Pulmonary artery endothelial cell (primary cell): ENCODE measurements at regions not wholly inside any gene's neighbourhood (a gene's known extent, or its start where the extent isn't known, plus 50 kb on each side); places are given as distances from the start of the nearest gene placed in this dataset.

ENCODE experiments used
- DNase-seq: peaks from one replicate; pipeline ENCODE4 v3.0.0-alpha.2; 2011; ENCODE audit warnings: low read depth, low spot score

- DNase-seq = no peak
Observed at GRCh38 chr3:132236701-132237651, 80.2 kb upstream of the ACP3 start.

GRCh38 chr3:132237652-132238032 is 79.6 kb upstream of the ACP3 start:
- DNase-seq = no peak

- no peak for DNase-seq
Observed at GRCh38 chr3:132239587-132239986, 77.6 kb upstream of the ACP3 start.

DNA sequence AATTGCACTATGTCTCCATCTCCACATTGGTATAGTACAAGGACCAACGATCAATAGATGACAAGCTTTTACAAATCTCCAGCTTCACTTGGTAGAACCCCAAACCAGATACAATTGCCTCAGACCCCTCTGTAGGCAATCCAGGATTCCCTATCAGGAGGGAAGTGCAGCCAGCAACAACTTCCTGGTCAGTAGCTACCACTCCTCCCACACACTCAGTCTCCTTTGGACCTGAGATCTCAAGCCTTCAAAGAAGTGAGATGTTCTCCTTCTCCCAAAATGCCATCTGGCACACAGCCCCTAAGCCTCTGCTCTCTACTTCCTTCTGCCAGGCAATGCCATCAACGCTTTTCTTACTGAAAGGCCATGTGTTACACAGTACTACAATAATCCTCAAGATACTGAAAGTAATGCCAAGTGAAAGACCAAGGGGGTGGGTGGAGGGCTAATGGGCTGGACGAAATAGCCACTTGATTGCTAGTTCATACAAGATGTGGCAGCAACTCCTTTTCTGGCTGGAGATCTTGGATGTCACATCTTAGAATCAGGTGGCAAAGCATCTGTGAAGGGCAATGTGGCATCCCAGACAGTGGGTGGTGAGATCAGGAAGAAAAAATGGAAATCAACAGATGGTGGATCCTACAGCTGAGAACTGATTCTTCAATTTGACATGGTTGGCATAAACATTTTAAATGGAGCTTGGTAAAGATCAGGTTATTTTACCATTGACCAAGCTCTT is 75.3 kb upstream of the ACP3 start:
- DNase-seq = no peak

GRCh38 chr3:132242790-132243189 is 74.4 kb upstream of the ACP3 start:
- DNase-seq = no peak

- no peak for DNase-seq
Observed at GRCh38 chr3:132245552-132246142, 71.6 kb upstream of the ACP3 start.

DNA sequence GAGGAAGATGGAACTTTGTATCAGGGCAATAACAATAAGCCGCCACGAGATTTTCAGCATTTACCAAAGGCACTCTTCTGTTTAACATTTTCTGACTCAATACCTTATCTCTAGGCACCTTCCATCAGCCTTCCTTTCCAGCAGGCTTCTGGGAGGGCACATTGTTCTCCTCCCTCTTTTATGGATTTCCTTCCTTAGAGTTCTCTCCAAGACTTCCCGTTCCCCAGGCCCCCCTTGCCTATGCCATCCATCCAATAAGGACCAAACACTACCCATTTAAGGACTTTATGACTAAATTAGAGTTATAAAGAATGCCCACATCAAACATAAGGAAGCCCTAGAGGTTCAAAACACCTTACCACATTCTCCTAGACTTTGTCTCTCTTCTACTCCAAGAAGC is 71.0 kb upstream of the ACP3 start:
- DNase-seq = no peak

GRCh38 chr3:132247211-132247610 is 70.0 kb upstream of the ACP3 start:
- no peak for DNase-seq

DNA sequence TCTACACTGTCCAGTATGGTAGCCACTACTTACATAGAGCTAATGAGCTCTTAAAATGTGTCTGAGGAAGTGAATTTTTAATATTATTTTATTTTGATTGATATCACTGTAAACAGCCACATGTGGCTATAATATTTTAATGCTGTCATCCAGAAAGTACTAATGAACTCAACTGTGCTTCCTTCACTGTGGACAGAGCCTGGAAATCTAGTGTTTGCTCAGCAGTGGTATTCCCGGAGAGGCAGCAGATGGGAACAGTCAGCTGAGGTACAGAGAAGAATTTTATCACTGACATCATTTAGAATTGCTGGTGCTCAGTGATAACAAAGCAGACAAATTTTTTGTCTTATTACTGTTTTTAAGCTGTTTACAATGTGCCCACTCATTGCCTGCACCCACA is 68.7 kb upstream of the ACP3 start:
- no peak for DNase-seq

DNA sequence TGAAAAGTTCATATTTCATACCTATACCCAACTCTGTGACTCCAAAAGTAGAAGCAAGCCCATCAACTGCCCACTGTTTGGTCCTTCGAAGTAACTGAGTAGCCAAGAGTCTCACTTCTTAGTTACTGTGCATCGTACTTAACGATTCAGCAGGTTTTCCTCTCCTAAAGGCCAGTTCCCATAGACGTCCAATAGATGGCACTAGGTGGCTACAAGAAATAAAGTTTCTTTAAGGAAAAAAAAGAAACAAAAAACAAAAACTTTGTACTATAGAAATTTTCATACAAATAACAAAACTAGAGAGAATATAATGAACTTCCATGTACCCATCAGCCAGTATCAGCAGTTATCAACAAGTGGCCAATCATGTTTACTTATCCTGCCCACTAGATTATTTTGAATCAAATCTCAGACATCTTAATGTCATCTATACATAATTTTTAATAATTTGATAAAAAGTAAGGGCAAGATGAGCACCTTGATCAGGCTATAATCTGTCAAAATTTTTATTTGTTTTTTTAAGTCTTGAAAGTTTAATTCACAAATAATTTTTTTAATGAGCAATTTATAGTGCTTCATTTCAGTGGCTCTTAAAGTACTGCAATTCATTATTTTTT is 63.8 kb upstream of the ACP3 start:
- peak; percentile 35 for DNase-seq

GRCh38 chr3:132254076-132254755 is 63.0 kb upstream of the ACP3 start:
- no peak for DNase-seq

DNA sequence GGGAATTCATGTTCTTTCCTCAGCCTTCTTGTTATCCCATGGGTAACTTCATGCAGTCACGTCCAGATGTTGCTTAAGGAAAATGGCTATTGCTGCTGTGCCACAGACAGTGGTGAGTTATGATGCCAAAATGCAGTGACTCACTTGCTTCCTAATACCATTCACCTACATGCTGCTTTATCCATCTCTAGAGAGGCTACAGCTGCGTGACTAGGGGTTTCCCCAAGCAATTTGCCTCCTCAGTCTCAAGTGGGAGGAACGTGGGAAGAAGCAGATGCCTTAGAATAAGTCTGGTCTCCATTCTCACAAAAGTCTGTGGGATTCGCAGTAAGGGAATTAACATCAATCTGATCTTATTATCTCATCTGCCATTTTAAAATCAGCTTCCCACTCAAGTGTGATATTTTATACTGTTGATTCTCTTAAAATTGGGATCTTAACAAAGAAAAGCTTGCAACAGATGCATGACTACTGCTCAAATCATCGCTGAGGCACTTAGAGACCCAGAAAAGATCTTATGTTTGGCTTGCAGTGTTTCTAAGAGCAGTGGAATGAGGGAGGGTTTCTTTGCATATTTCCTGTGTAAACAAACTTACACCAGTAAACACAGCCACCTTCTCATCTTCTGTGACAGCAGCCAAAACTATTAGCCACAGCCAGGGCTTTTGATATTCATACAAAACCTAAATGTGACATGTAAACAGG is 62.0 kb upstream of the ACP3 start:
- no peak for DNase-seq

GRCh38 chr3:132256989-132257388 is 60.2 kb upstream of the ACP3 start:
- DNase-seq = peak; percentile 19

- DNase-seq = no peak
Observed at GRCh38 chr3:132261506-132261905, 55.7 kb upstream of the ACP3 start.

DNA sequence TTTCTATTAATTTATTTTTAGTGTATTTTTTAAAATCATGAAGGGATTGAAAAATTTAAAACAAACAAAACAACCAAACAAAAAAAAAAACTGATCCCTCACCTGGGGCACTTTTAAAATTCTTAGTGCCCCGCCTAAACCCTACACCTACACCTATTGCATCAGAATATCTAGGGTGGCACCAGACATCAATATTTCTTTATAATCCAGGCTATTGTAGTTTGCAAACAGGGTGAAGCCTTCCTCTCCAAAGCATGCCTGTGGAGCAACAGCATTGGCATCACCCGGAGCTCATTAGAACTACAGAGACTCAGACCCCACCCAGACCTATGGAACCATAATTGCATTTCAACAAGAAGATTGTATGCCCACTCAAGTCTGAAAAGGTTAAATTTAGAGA is 54.9 kb upstream of the ACP3 start:
- no peak for DNase-seq

- no peak for DNase-seq
Observed at GRCh38 chr3:132262956-132263355, 54.3 kb upstream of the ACP3 start.

DNA sequence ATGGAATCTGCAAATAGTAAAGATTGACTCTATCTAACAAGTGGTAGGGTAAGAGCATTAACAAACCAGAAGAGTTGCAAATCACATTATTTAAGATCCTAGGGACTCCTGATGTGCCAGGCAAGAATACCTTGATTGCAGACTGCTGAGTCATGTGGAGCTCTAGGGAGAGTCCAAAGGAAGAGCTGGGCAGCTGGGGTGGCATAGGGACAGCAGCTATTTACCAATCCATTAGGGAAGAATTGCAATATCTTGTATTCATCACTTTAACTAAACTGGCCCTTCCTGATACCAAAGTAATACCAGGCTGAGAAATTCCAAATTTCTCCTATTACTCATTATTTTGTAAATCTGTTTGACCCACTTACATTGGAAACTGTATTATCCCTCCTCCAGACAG is 52.2 kb upstream of the ACP3 start:
- no peak for DNase-seq

- DNase-seq = no peak
Observed at GRCh38 chr3:132265488-132265887, 51.7 kb upstream of the ACP3 start.

GRCh38 chr3:132267391-132267993 is 49.7 kb upstream of the ACP3 start:
- no peak for DNase-seq
